Osteoblast (primary cell): ENCODE measurements at regions not wholly inside any gene's neighbourhood (a gene's known extent, or its start where the extent isn't known, plus 50 kb on each side); places are given as distances from the start of the nearest gene placed in this dataset.
A peak's percentile ranks its signal among the peaks of the same experiment; 100 is the strongest.

ENCODE experiments used
- DNase-seq: peaks from one replicate; pipeline ENCODE4 v3.0.0; 2011; ENCODE audit warnings: low spot score, mixed read lengths; ENCODE audit not compliant: insufficient read length; ENCODE audit errors: missing footprints
- H2AFZ ChIP-seq: 2 replicates; pipeline ENCODE4 v1.6.0; 2011; ENCODE audit warnings: mild to moderate bottlenecking, low read length
- H3K27ac ChIP-seq: 2 replicates; pipeline ENCODE4 v1.5.1; 2011; ENCODE audit warnings: mild to moderate bottlenecking, low read depth, low read length, moderate library complexity
- H3K27me3 ChIP-seq: 2 replicates; pipeline ENCODE4 v1.6.0; 2012; ENCODE audit warnings: mild to moderate bottlenecking, control low read depth, inconsistent platforms, low read length, moderate library complexity; ENCODE audit not compliant: insufficient read depth
- H3K36me3 ChIP-seq: 2 replicates; pipeline ENCODE4 v1.5.1; 2011; ENCODE audit warnings: mild to moderate bottlenecking, low read length, control low read depth, moderate library complexity; ENCODE audit not compliant: insufficient read depth
- H3K4me1 ChIP-seq: 2 replicates; pipeline ENCODE4 v1.5.1; 2011; ENCODE audit warnings: mild to moderate bottlenecking, low read length, control low read depth, moderate library complexity; ENCODE audit not compliant: insufficient read depth
- H3K4me2 ChIP-seq: 2 replicates; pipeline ENCODE4 v1.6.0; 2011; ENCODE audit warnings: mild to moderate bottlenecking, low read length; ENCODE audit not compliant: insufficient read depth
- H3K4me3 ChIP-seq: fragments of 200-600 bp; sonication (generic); 3 replicates; pipeline ENCODE4 v1.5.1; 2012; ENCODE audit warnings: mild to moderate bottlenecking, low read length, inconsistent platforms; ENCODE audit not compliant: insufficient read depth
- H3K79me2 ChIP-seq: 2 replicates; pipeline ENCODE4 v1.6.0; 2012; ENCODE audit warnings: mild to moderate bottlenecking, low read length, control low read depth, inconsistent platforms; ENCODE audit not compliant: insufficient read depth
- H3K9me3 ChIP-seq: 2 replicates; pipeline ENCODE4 v1.5.1; 2011; ENCODE audit warnings: low read depth, low read length, control low read depth
- H4K20me1 ChIP-seq: 2 replicates; pipeline ENCODE4 v1.6.0; 2012; ENCODE audit warnings: mild to moderate bottlenecking, low read length, control low read depth; ENCODE audit not compliant: insufficient read depth
- TF ChIP-seq, protein P1 (sequence below): IDR thresholded peaks from 2 replicates; pipeline ENCODE4 v1.5.1; 2011; ENCODE audit warnings: mild to moderate bottlenecking, low read depth, low read length, moderate library complexity; ENCODE audit errors: extremely low read depth

DNA sequence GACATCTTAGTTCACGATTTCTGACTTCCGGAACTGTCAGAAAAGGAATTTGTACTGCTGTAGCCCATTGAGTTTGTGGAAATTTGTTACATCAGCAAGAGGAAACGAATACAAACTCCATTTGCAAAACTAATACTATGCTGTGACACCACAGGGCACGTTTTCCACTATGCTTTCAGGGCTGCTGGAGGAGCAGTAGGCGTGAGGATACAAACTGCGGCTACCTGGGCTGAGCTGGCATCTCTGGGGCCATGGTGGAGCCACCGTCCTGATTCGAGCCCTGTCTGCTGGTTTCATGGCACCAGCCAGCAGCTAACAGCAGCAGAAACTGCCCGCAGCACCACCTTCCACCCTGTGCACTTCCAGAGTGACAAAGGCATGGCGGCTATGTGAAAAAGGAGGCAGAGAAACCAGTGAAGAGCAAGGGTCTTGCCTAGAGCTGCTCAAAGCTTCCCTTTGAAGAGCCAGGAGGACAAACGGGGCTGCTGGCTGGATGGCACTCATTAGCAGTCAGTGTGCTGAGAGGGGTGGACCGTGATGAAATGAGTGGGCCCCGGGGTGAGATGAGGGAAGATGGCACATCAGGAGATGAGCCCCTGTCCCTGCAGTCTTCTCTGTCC is 58.9 kb upstream of the STX16 start:
- H3K36me3 ChIP-seq: no peaks in the 10 kb centered on the region
- no peaks in the 10 kb centered on the region for H3K4me1 ChIP-seq
- H3K27me3 ChIP-seq: no peaks in the 10 kb centered on the region
- H4K20me1 ChIP-seq: no peaks in the 10 kb centered on the region
- H3K27ac ChIP-seq: no peak overlapping the region
- H3K4me3 ChIP-seq: no peak overlapping the region
- no peak overlapping the region for H3K4me2 ChIP-seq
- no peaks in the 10 kb centered on the region for H3K9me3 ChIP-seq
- TF ChIP-seq, protein P1, sequence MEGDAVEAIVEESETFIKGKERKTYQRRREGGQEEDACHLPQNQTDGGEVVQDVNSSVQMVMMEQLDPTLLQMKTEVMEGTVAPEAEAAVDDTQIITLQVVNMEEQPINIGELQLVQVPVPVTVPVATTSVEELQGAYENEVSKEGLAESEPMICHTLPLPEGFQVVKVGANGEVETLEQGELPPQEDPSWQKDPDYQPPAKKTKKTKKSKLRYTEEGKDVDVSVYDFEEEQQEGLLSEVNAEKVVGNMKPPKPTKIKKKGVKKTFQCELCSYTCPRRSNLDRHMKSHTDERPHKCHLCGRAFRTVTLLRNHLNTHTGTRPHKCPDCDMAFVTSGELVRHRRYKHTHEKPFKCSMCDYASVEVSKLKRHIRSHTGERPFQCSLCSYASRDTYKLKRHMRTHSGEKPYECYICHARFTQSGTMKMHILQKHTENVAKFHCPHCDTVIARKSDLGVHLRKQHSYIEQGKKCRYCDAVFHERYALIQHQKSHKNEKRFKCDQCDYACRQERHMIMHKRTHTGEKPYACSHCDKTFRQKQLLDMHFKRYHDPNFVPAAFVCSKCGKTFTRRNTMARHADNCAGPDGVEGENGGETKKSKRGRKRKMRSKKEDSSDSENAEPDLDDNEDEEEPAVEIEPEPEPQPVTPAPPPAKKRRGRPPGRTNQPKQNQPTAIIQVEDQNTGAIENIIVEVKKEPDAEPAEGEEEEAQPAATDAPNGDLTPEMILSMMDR: no peak
- DNase-seq: no peak
- H2AFZ ChIP-seq: no peak overlapping the region
- no peaks in the 10 kb centered on the region for H3K79me2 ChIP-seq

DNA sequence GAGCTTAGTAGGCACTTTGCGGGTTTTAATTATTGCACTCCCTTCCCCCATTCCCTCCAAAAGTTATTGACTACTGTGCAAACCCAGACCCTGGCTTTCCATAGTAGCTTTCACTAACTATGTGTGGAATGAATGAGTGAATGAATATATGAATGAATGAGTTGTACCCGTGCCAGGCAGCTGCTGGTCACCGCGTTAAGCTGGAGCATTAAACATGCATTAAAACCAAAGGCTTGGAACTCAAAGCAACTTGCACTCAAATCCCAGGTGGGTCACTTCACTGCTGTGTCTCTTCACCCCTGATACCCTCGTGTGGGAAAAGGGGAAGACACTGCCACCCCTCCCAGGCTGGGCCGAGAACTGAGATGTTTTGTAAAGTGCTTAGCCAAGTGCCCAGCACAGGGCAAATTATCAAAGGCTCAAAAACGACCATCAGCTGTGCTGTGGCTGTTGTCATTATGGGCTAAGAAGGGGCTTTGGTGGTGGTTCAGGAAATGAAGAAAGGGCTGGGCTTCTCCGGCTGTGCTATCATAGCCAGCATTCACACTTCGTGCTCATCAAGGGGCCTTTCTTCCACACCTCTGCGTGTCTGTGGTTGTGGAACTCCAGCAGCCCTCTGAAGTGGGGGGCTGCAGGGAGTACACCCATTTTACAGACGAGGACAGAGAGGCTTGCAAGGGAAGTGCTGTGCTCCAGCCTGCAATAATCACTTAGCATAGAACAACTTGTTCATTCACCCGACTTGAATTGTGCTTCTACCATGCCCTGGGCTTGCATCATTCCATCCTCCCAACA is 60.2 kb upstream of the STX16 start:
- TF ChIP-seq, protein P1: no peak
- no peaks in the 10 kb centered on the region for H4K20me1 ChIP-seq
- H3K4me2 ChIP-seq: no peak overlapping the region
- peak; percentile 86 for DNase-seq
- no peaks in the 10 kb centered on the region for H3K36me3 ChIP-seq
- no peaks in the 10 kb centered on the region for H3K9me3 ChIP-seq
- no peaks in the 10 kb centered on the region for H3K4me1 ChIP-seq
- H3K27me3 ChIP-seq: no peaks in the 10 kb centered on the region
- no peaks in the 10 kb centered on the region for H3K79me2 ChIP-seq
- no peak overlapping the region for H3K4me3 ChIP-seq
- H2AFZ ChIP-seq: no peak overlapping the region
- no peak overlapping the region for H3K27ac ChIP-seq

DNA sequence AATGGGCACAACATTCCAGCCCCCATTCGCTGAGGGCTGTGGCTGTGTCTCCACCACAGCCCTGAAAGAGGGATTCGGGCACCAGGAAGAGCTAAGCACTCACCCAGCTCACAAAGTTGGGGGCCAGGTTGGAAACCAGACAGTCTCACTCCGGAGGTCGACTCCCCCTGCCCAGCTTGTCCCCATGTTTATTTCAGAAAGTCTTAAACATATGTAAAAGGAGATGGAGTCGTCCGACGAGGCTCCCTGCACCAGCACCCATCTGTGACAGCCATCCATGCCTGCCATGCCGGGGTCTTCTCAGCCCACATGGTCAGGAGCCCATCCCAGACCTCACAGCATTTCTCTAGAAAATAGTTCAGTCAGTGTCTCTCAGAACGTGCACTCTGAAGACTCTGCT is 63.6 kb upstream of the STX16 start:
- H3K27me3 ChIP-seq: no peaks in the 10 kb centered on the region
- no peaks in the 10 kb centered on the region for H3K36me3 ChIP-seq
- no peaks in the 10 kb centered on the region for H3K9me3 ChIP-seq
- no peak overlapping the region for H3K27ac ChIP-seq
- no peaks in the 10 kb centered on the region for H3K79me2 ChIP-seq
- no peak for DNase-seq
- no peak overlapping the region for H3K4me2 ChIP-seq
- no peaks in the 10 kb centered on the region for H3K4me1 ChIP-seq
- H2AFZ ChIP-seq: no peak overlapping the region
- TF ChIP-seq, protein P1: no peak
- no peaks in the 10 kb centered on the region for H4K20me1 ChIP-seq
- H3K4me3 ChIP-seq: no peak overlapping the region

DNA sequence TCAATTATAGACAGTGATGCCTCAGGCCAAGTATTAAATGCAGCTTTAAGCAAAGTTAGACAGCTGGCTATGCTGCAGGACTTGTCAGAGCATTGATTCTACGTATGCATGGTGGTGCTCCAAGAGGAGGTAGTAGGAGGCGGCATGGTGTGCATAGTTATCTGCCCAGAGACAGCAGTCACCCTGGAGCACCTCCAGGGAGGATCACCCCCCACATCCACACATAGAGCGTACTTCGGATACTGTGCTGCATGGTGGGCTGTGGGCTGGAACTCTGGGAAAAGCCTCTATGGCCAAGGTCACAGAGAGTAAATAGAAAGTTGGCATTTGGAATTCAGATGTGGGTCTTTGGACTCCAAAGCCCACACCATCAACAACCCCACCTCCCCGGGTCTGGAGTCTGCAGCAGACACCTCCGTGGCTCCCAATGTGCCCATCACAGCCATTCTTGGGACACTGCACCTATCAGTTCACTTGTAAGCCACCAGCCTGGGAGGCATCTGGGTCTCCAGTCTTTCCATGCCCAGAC is 64.5 kb upstream of the STX16 start:
- Histone ChIP-seq H3K36me3 (no peaks in the 10 kb centered on the region), H3K27me3 (no peaks in the 10 kb centered on the region), H2AFZ (no peak overlapping the region), H3K9me3 (no peaks in the 10 kb centered on the region), H3K4me1 (no peaks in the 10 kb centered on the region), H3K4me3 (no peak overlapping the region), H3K79me2 (no peaks in the 10 kb centered on the region), H3K27ac (no peak overlapping the region), H4K20me1 (no peaks in the 10 kb centered on the region), H3K4me2 (no peak overlapping the region)
- peak; percentile 45 for DNase-seq
- TF ChIP-seq, protein P1: no peak
